Neuronal stem cell (in vitro differentiated cells): ENCODE measurements at regions not wholly inside any gene's neighbourhood (a gene's known extent, or its start where the extent isn't known, plus 50 kb on each side); places are given as distances from the start of the nearest gene placed in this dataset.

Source experiments
- DNase-seq: peaks from one replicate; pipeline ENCODE4 v3.0.0-alpha.2; 2013; ENCODE audit warnings: low spot score
- H2AFZ ChIP-seq: one replicate; pipeline ENCODE4 v1.6.1; 2013; ENCODE audit warnings: mild to moderate bottlenecking, low read length, inconsistent platforms
- H2AK5ac ChIP-seq: 2 replicates; pipeline ENCODE4 v1.6.1; 2013; ENCODE audit warnings: low read depth, mild to moderate bottlenecking, inconsistent platforms, low read length, moderate library complexity, mixed read lengths
- H2BK120ac ChIP-seq: 2 replicates; pipeline ENCODE4 v1.6.1; 2013; ENCODE audit warnings: low read depth, mild to moderate bottlenecking, inconsistent platforms, low read length, moderate library complexity, mixed read lengths
- H2BK12ac ChIP-seq: one replicate; pipeline ENCODE4 v1.6.1; 2013; ENCODE audit warnings: low read length, inconsistent platforms
- H2BK15ac ChIP-seq: 2 replicates; pipeline ENCODE4 v1.6.1; 2013; ENCODE audit warnings: mild to moderate bottlenecking, low read length, inconsistent platforms, mixed read lengths
- H2BK5ac ChIP-seq: one replicate; pipeline ENCODE4 v1.6.1; 2013; ENCODE audit warnings: inconsistent platforms, mild to moderate bottlenecking, low read length, moderate library complexity
- H3K14ac ChIP-seq: one replicate; pipeline ENCODE4 v1.6.1; 2013; ENCODE audit warnings: low read length, inconsistent platforms
- H3K18ac ChIP-seq: 2 replicates; pipeline ENCODE4 v1.6.1; 2013; ENCODE audit warnings: low read length, inconsistent platforms
- H3K23ac ChIP-seq: 2 replicates; pipeline ENCODE4 v1.6.1; 2013; ENCODE audit warnings: low read depth, mild to moderate bottlenecking, mixed read lengths, low read length, inconsistent platforms; ENCODE audit not compliant: poor library complexity
- H3K27ac ChIP-seq: replicated peaks from 3 replicates; pipeline ENCODE4 v1.5.1; 2013; ENCODE audit warnings: low read length, inconsistent platforms
- H3K27me3 ChIP-seq, 3 experiments: 2 replicates each; pipeline ENCODE4 v1.6.1; 2013; ENCODE audit warnings: low read length in 3 of 3, mild to moderate bottlenecking in 2 of 3, inconsistent platforms in 1 of 3, low read depth in 1 of 3, mixed read lengths in 1 of 3, moderate library complexity in 1 of 3; ENCODE audit not compliant: control insufficient read depth in 3 of 3, insufficient read depth in 3 of 3
- H3K36me3 ChIP-seq, 2 donors: replicated peaks in 1 of 2; 2 replicates each; pipeline ENCODE4 v1.6.1; 2013; ENCODE audit warnings: low read length in 2 of 2; ENCODE audit not compliant: control insufficient read depth in 2 of 2, insufficient read depth in 2 of 2
- H3K4ac ChIP-seq: 2 replicates; pipeline ENCODE4 v1.6.1; 2013; ENCODE audit warnings: inconsistent platforms, mild to moderate bottlenecking, low read length, moderate library complexity
- H3K4me1 ChIP-seq, 2 donors: 1 replicate in 1 of 2; 2 replicates in 1 of 2; pipeline ENCODE4 v1.6.1; 2013; ENCODE audit warnings: low read length in 2 of 2, low read depth in 1 of 2; ENCODE audit not compliant: control insufficient read depth in 2 of 2, insufficient read depth in 1 of 2
- H3K4me2 ChIP-seq: one replicate; pipeline ENCODE4 v1.6.1; 2013; ENCODE audit warnings: mild to moderate bottlenecking, low read length, inconsistent platforms; ENCODE audit not compliant: insufficient read depth, poor library complexity, severe bottlenecking
- H3K4me3 ChIP-seq, 2 donors: 2 replicates each; pipeline ENCODE4 v1.5.1; 2013; ENCODE audit warnings: low read length in 2 of 2, mild to moderate bottlenecking in 2 of 2, inconsistent platforms in 1 of 2, moderate library complexity in 1 of 2
- H3K79me1 ChIP-seq: one replicate; pipeline ENCODE4 v1.6.1; 2013; ENCODE audit warnings: low read depth, mild to moderate bottlenecking, inconsistent platforms, low read length, moderate library complexity
- H3K9ac ChIP-seq: one replicate; pipeline ENCODE4 v1.6.1; 2013; ENCODE audit warnings: mild to moderate bottlenecking, low read depth, low read length, inconsistent platforms; ENCODE audit not compliant: poor library complexity
- H3K9me3 ChIP-seq, 2 donors: replicated peaks in 1 of 2; 2 replicates each; pipeline versions ENCODE3 to v1.6.1; 2013; ENCODE audit warnings: low read length in 2 of 2, mild to moderate bottlenecking in 2 of 2, inconsistent platforms in 1 of 2, low read depth in 1 of 2, mixed read lengths in 1 of 2, moderate library complexity in 1 of 2; ENCODE audit not compliant: control insufficient read depth in 2 of 2, insufficient read depth in 1 of 2
- H4K8ac ChIP-seq: one replicate; pipeline ENCODE4 v1.6.1; 2013; ENCODE audit warnings: low read depth, mild to moderate bottlenecking, inconsistent platforms, low read length, moderate library complexity
- H4K91ac ChIP-seq: one replicate; pipeline ENCODE4 v1.6.1; 2013; ENCODE audit warnings: low read length, low read depth, mild to moderate bottlenecking, inconsistent platforms; ENCODE audit not compliant: poor library complexity
- WGBS, 2 donors: extraction: QIAGEN DNeasy Blood & Tissue Kit; methylation state at CpG; one replicate each; pipeline ENCODE4 v1.1.7; 2013; ENCODE audit warnings: missing lambda C conversion rate in 2 of 2, mixed read lengths in 1 of 2; ENCODE audit not compliant: insufficient read length in 2 of 2, insufficient replicate concordance in 1 of 2; ENCODE audit errors: extremely low coverage in 2 of 2; 5-methylcytosine and 5-hydroxymethylcytosine counted together

- Histone ChIP-seq H3K79me1 (no peaks in the 10 kb centered on the region), H3K27ac (no peak overlapping the region), H3K14ac (no peak overlapping the region), H2BK120ac (no peak overlapping the region), H2AK5ac (no peak overlapping the region), H2BK5ac (no peak overlapping the region), H3K9me3 (no peaks in the 10 kb centered on the region), H3K9ac (no peak overlapping the region), H2BK15ac (no peak overlapping the region), H3K36me3 (no peaks in the 10 kb centered on the region), H3K4ac (no peak overlapping the region), H4K8ac (no peak overlapping the region), H4K91ac (no peak overlapping the region), H2BK12ac (no peak overlapping the region), H3K4me1 (no peaks in the 10 kb centered on the region), H3K23ac (no peak overlapping the region), H3K4me2 (no peak overlapping the region), H3K4me3 (no peak overlapping the region), H2AFZ (no peak overlapping the region), H3K27me3 (peaks cover 0 to 4% (median 0%) of the 10 kb centered on the region in 3 experiments), H3K18ac (no peak overlapping the region)
- no peak for DNase-seq
- WGBS, 2 donors, result no CpG with 5 or more reads among the region's 1 CpG
These were observed 86.8 kb downstream of the TEX35 start for GRCh38 chr1:178599745-178600144.

GRCh38 chr1:178603926-178604325 lies 91.0 kb downstream of the TEX35 start:
- H3K36me3 ChIP-seq, result no peaks in the 10 kb centered on the region
- no peak overlapping the region for H2AFZ ChIP-seq
- H3K4me3 ChIP-seq, result no peak overlapping the region
- H3K9me3 ChIP-seq, result no peaks in the 10 kb centered on the region
- no peak overlapping the region for H2BK12ac ChIP-seq
- H3K18ac ChIP-seq, result no peak overlapping the region
- H4K91ac ChIP-seq, result no peak overlapping the region
- no peak for DNase-seq
- H2BK15ac ChIP-seq, result no peak overlapping the region
- no peaks in the 10 kb centered on the region for H3K79me1 ChIP-seq
- H3K4me1 ChIP-seq, result peaks cover 0 to 2% of the 10 kb centered on the region in 2 donors
- no peak overlapping the region for H2AK5ac ChIP-seq
- H3K27ac ChIP-seq, result no peak overlapping the region
- H2BK5ac ChIP-seq, result no peak overlapping the region
- no peak overlapping the region for H3K14ac ChIP-seq
- no peak overlapping the region for H3K9ac ChIP-seq
- H2BK120ac ChIP-seq, result no peak overlapping the region
- H3K23ac ChIP-seq, result no peak overlapping the region
- H4K8ac ChIP-seq, result no peak overlapping the region
- WGBS, 2 donors, result no CpG with 5 or more reads among the region's 5 CpGs
- no peak overlapping the region for H3K4me2 ChIP-seq
- H3K27me3 ChIP-seq, result peaks cover 0 to 4% (median 0%) of the 10 kb centered on the region in 3 experiments
- no peak overlapping the region for H3K4ac ChIP-seq

GRCh38 chr1:178606839-178607238 lies 93.9 kb downstream of the TEX35 start:
- no CpG with 5 or more reads among the region's 2 CpGs for WGBS, 2 donors
- DNase-seq, result no peak
- H3K79me1 ChIP-seq, result no peaks in the 10 kb centered on the region

GRCh38 chr1:178607718-178608408 lies 95.0 kb downstream of the TEX35 start:
- H3K9me3 ChIP-seq, result no peaks in the 10 kb centered on the region
- H3K4me3 ChIP-seq, result no peak overlapping the region
- H2AK5ac ChIP-seq, result no peak overlapping the region
- no peak overlapping the region for H3K14ac ChIP-seq
- no peak overlapping the region for H3K4ac ChIP-seq
- no peak overlapping the region for H3K18ac ChIP-seq
- no peak overlapping the region for H3K4me2 ChIP-seq
- H2BK12ac ChIP-seq, result no peak overlapping the region
- H3K23ac ChIP-seq, result no peak overlapping the region
- no peak overlapping the region for H3K27ac ChIP-seq
- H2BK120ac ChIP-seq, result no peak overlapping the region
- H2BK15ac ChIP-seq, result no peak overlapping the region
- H3K4me1 ChIP-seq, result peaks cover 0 to 2% of the 10 kb centered on the region in 2 donors
- no peak overlapping the region for H2AFZ ChIP-seq
- no peak overlapping the region for H4K8ac ChIP-seq
- DNase-seq, result no peak
- no CpG with 5 or more reads among the region's 6 CpGs for WGBS, 2 donors
- no peaks in the 10 kb centered on the region for H3K79me1 ChIP-seq
- no peaks in the 10 kb centered on the region for H3K27me3 ChIP-seq
- H2BK5ac ChIP-seq, result no peak overlapping the region
- no peak overlapping the region for H4K91ac ChIP-seq
- H3K9ac ChIP-seq, result no peak overlapping the region
- H3K36me3 ChIP-seq, result no peaks in the 10 kb centered on the region

More at GRCh38 chr1:178606839-178607238, 93.9 kb downstream of the TEX35 start:
- Histone ChIP-seq H4K8ac (no peak overlapping the region), H3K14ac (no peak overlapping the region), H3K4me2 (no peak overlapping the region), H3K4me1 (peaks cover 0 to 2% of the 10 kb centered on the region in 2 donors), H4K91ac (no peak overlapping the region), H2BK15ac (no peak overlapping the region), H3K9me3 (no peaks in the 10 kb centered on the region), H3K18ac (no peak overlapping the region), H2AK5ac (no peak overlapping the region), H3K27ac (no peak overlapping the region), H3K4me3 (no peak overlapping the region), H3K9ac (no peak overlapping the region), H2BK12ac (no peak overlapping the region), H2BK120ac (no peak overlapping the region), H3K4ac (no peak overlapping the region), H2AFZ (no peak overlapping the region), H3K27me3 (no peaks in the 10 kb centered on the region), H3K23ac (no peak overlapping the region), H3K36me3 (no peaks in the 10 kb centered on the region), H2BK5ac (no peak overlapping the region)
